OCI-LY1 (cell line): ENCODE measurements at regions not wholly inside any gene's neighbourhood (a gene's known extent, or its start where the extent isn't known, plus 50 kb on each side); places are given as distances from the start of the nearest gene placed in this dataset.
"Not testable (repeated sequence)": the region's sequence is repeated elsewhere in the genome, so short reads cannot be mapped to it uniquely, and the experiment has no call there.

Source experiments
- H2AFZ ChIP-seq: fragments of 200-600 bp; sonication (generic), shearing (Covaris generic); 2 replicates; pipeline ENCODE4 v1.6.0; 2014; ENCODE audit warnings: antibody characterized with exemption, mild to moderate bottlenecking, low read length
- H3F3A ChIP-seq: fragments of 200-600 bp; sonication (generic), shearing (Covaris generic); 2 replicates; pipeline ENCODE4 v1.6.0; 2014; ENCODE audit warnings: mild to moderate bottlenecking, antibody characterized with exemption, low read length, moderate library complexity; ENCODE audit not compliant: insufficient read depth
- H3K27ac ChIP-seq: fragments of 200-600 bp; sonication (generic); 2 replicates; pipeline ENCODE4 v1.5.1; 2014; ENCODE audit warnings: low read length, mixed run types, mild to moderate bottlenecking, low read depth; ENCODE audit not compliant: poor library complexity, severe bottlenecking
- H3K27me3 ChIP-seq: fragments of 200-600 bp; sonication (generic); 2 replicates; pipeline ENCODE4 v1.6.0; 2014; ENCODE audit warnings: antibody characterized with exemption, mild to moderate bottlenecking, low read length, moderate library complexity; ENCODE audit not compliant: insufficient read depth
- H3K36me3 ChIP-seq: fragments of 200-600 bp; sonication (generic); 2 replicates; pipeline ENCODE4 v1.6.1; 2014; ENCODE audit warnings: mild to moderate bottlenecking, antibody characterized with exemption, low read length, moderate library complexity, mixed read lengths; ENCODE audit not compliant: insufficient read depth
- H3K4me1 ChIP-seq: fragments of 200-600 bp; sonication (generic); 2 replicates; pipeline ENCODE4 v1.5.1; 2014; ENCODE audit warnings: mild to moderate bottlenecking, low read length, moderate library complexity; ENCODE audit not compliant: insufficient read depth, severe bottlenecking
- H3K4me2 ChIP-seq: fragments of 200-600 bp; sonication (generic), shearing (Covaris generic); 2 replicates; pipeline ENCODE4 v1.6.1; 2014; ENCODE audit warnings: low read length
- H3K4me3 ChIP-seq: fragments of 200-600 bp; sonication (generic); 2 replicates; pipeline ENCODE4 v1.5.1; 2014; ENCODE audit warnings: low read length, low read depth, mild to moderate bottlenecking, mixed read lengths; ENCODE audit not compliant: poor library complexity, severe bottlenecking
- H3K79me2 ChIP-seq: fragments of 200-600 bp; shearing (Covaris generic); 2 replicates; pipeline ENCODE4 v1.6.1; 2016; ENCODE audit warnings: mixed run types, low read length, mixed read lengths; ENCODE audit not compliant: insufficient read depth
- H3K9ac ChIP-seq: fragments of 200-600 bp; sonication (generic), shearing (Covaris generic); 2 replicates; pipeline ENCODE4 v1.6.1; 2014; ENCODE audit warnings: mild to moderate bottlenecking, low read length, mixed read lengths
- H3K9me2 ChIP-seq: fragments of 200-600 bp; sonication (generic), shearing (Covaris generic); 2 replicates; pipeline ENCODE4 v1.6.1; 2014; ENCODE audit warnings: low read depth, mild to moderate bottlenecking, low read length, mixed read lengths
- H3K9me3 ChIP-seq: fragments of 200-600 bp; shearing (Covaris generic); 2 replicates; pipeline ENCODE4 v1.6.1; 2014; ENCODE audit warnings: low read length, mixed read lengths
- H4K20me1 ChIP-seq: fragments of 200-600 bp; sonication (generic), shearing (Covaris generic); 2 replicates; pipeline ENCODE4 v1.6.0; 2016; ENCODE audit warnings: mild to moderate bottlenecking, low read length; ENCODE audit not compliant: insufficient read depth
- CTCF ChIP-seq: fragments of 200-600 bp; sonication (generic), shearing (Covaris generic); IDR thresholded peaks from 2 replicates; pipeline ENCODE4 v1.5.1; 2017; ENCODE audit warnings: mild to moderate bottlenecking, antibody characterized with exemption, low read length, moderate library complexity, mixed read lengths
- EZH2 ChIP-seq: fragments of 200-600 bp; sonication (generic), shearing (Covaris generic); IDR thresholded peaks from 2 replicates; pipeline ENCODE4 v1.8.0; 2017; ENCODE audit warnings: borderline replicate concordance, mixed run types, mild to moderate bottlenecking, antibody characterized with exemption, low read length, moderate library complexity, mixed read lengths

- no peaks in the 10 kb centered on the region for H3K4me1 ChIP-seq
- TF ChIP-seq EZH2 (no peak), CTCF (no peak)
- H4K20me1 ChIP-seq: no peaks in the 10 kb centered on the region
- no peak overlapping the region for H3K4me3 ChIP-seq
- no peak overlapping the region for H2AFZ ChIP-seq
- no peaks in the 10 kb centered on the region for H3K79me2 ChIP-seq
- no peak overlapping the region for H3K4me2 ChIP-seq
- H3K9me2 ChIP-seq: no peaks in the 10 kb centered on the region
- H3K36me3 ChIP-seq: no peaks in the 10 kb centered on the region
- no peaks in the 10 kb centered on the region for H3F3A ChIP-seq
- no peaks in the 10 kb centered on the region for H3K9me3 ChIP-seq
- H3K27ac ChIP-seq: no peak overlapping the region
- no peaks in the 10 kb centered on the region for H3K27me3 ChIP-seq
- no peak overlapping the region for H3K9ac ChIP-seq
Measured at GRCh38 chr14:43548368-43548767, 958.7 kb downstream of the FSCB start.

- H3K9me2 ChIP-seq, H3K9me3 ChIP-seq, H3K4me1 ChIP-seq, H3K4me2 ChIP-seq, H3K36me3 ChIP-seq, H3K27ac ChIP-seq, H3K4me3 ChIP-seq, H2AFZ ChIP-seq, H3K79me2 ChIP-seq, H3K27me3 ChIP-seq, H4K20me1 ChIP-seq, H3F3A ChIP-seq, H3K9ac ChIP-seq: not testable (repeated sequence)
Measured at GRCh38 chr14:43547596-43547995, 959.5 kb downstream of the FSCB start.

- TF ChIP-seq EZH2 (no peak), CTCF (no peak)
- Histone ChIP-seq H4K20me1 (no peaks in the 10 kb centered on the region), H3F3A (no peaks in the 10 kb centered on the region), H3K4me3 (no peak overlapping the region), H3K9me2 (no peaks in the 10 kb centered on the region), H3K36me3 (no peaks in the 10 kb centered on the region), H3K27me3 (no peaks in the 10 kb centered on the region), H3K9ac (no peak overlapping the region), H3K27ac (no peak overlapping the region), H2AFZ (no peak overlapping the region), H3K4me1 (no peaks in the 10 kb centered on the region), H3K79me2 (no peaks in the 10 kb centered on the region), H3K9me3 (no peaks in the 10 kb centered on the region), H3K4me2 (no peak overlapping the region)
Measured at GRCh38 chr14:43541356-43541755, 965.7 kb downstream of the FSCB start.

- Histone ChIP-seq H2AFZ (no peak overlapping the region), H3F3A (no peaks in the 10 kb centered on the region), H3K9me3 (no peaks in the 10 kb centered on the region), H3K36me3 (no peaks in the 10 kb centered on the region), H3K4me3 (no peak overlapping the region), H3K9ac (no peak overlapping the region), H3K79me2 (no peaks in the 10 kb centered on the region), H4K20me1 (no peaks in the 10 kb centered on the region), H3K4me2 (no peak overlapping the region), H3K27ac (no peak overlapping the region), H3K4me1 (no peaks in the 10 kb centered on the region), H3K27me3 (no peaks in the 10 kb centered on the region), H3K9me2 (no peaks in the 10 kb centered on the region)
- TF ChIP-seq CTCF (peak; percentile 16; the same call in 1 of the 2 replicates), EZH2 (no peak)
Measured at GRCh38 chr14:43540948-43541347, 966.1 kb downstream of the FSCB start.
